ENCODE measurements at regions not wholly inside any gene's neighbourhood (a gene's known extent, or its start where the extent isn't known, plus 50 kb on each side); places are given as distances from the start of the nearest gene placed in this dataset.

DNA sequence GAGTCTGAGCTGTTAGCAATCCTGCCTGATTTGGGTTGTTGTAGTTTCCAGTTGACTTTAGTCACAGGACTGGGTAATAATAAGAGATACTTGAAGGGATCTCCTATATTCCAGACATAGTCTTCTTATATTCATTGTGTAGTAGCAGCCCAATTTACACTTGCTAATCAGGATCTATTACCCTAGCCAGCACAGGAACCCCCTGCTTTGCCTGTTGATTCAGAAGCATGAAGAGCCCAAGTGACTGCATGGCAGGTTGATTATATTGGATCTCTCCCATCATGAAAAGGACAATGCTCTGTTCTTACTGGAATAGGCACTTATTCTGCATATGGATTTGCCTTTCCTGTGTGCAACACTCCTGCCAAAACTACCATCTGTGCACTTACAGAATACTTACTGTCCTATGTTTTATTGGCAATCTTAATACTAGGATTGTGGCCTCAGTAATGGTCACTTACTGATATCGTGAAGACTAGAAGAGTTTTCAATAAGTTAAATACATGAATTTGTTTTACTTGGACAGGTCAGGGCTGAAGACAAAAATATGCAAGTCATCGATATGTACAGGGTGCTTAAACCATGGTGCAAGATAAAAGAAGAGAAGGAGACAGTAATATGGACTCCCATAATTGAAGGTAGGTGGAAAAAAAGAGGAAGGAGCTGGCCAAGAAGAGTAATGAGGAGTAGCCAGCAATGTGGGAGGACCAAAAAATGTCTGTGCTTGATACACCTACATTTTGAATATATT, 304.1 kb downstream of the MCTP2 start:
- no peak for DNase-seq

DNA sequence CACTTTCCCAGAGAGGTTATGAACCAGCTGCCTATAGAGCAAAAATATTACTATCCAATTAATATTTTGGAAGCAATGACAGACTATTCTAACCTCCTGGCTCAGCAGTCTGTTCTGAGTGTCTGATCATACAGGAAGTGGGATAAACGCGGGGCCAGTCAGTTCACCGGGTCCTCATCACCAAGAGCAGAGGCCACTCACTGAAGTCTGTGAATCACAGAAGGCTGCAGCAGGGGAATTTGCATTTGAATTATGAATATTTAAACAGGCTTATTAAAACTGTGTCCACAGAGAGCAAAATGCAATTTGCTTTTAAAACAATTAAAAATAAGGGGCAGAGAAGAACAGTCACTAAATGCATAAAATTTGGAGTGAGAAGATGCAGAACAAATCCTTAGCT, 305.2 kb downstream of the MCTP2 start:
- no peak for DNase-seq

GRCh38 chr15:94538280-94538679, 306.9 kb downstream of the MCTP2 start:
- DNase-seq, result no peak

DNA sequence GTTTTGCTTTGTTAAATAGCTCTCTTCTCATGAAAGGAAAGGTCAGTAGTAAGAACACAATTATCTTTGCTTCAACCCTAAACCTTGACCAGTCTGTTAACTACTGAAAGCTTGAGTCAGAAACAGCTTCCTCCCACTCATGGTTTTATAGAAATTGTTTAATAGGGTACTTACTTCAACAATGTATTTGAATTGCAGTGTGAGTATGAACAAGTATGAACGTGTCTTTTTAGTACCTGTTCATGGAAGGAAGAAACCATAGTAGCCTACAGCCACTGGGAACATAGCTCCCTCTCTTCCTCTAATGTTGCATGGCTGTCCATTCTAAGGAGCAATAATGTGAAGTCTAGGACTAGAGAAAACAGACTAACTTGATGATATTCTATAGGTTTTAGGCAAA, 311.0 kb downstream of the MCTP2 start:
- no peak for DNase-seq

GRCh38 chr15:94546808-94547207, 315.4 kb downstream of the MCTP2 start:
- DNase-seq, result no peak

DNA sequence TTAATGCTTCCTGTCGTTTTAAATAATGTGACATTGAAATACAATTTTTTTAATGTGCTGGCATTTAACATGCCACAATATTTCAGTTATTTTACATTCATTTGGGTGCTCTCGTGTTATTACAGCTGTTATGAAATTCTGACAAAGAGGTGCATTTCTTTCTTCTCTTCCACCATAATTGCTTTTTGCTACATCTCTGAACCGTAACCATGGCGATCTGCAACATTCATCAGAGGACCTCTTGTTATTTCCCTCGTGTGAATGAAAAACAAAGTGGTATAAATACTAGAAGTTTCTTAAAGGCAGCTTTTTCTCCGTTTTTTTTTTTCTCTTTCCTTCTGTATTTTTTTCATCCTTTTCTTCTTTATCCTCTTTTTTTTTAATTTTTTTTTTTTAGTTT, 316.4 kb downstream of the MCTP2 start:
- no peak for DNase-seq

DNA sequence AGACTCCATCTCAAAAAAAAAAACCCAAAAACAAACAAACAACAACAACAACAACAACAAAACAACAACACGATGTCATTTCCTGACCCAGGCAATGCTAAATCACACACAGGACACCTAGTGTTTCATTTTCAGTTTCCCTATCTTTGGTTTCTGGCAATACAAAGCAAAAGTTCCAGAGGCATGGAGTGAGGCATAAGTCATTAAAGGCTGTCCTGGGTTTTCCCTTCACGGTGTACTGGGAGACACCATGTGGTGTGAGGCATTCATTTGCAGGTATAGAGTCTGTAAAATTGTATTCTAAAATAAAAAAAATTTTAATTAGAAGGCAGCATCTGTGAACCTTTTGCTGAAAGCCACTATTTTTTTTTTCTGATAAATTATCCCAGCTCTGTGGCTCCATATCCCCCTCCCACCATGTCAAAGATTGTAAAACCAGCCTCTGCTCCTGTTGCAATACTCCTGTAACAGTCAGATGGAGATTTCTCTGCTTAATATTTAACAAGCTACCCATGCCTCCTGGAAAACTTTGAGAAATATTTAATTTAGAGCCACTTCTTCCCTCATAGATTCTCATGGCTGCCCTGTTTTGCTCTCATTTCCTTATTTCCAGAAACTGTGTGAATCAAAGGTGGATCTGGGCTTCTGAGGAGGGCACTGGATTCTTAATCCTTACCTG, 324.6 kb downstream of the MCTP2 start:
- DNase-seq, result no peak

- no peak for DNase-seq
Measured at GRCh38 chr15:94561036-94561689, 329.8 kb downstream of the MCTP2 start.

- DNase-seq, result no peak
Measured at GRCh38 chr15:94563456-94563855, 332.1 kb downstream of the MCTP2 start.

GRCh38 chr15:94576889-94577533, 345.6 kb downstream of the MCTP2 start:
- peak in 1 of 51 donors; percentile 31 for DNase-seq

DNA sequence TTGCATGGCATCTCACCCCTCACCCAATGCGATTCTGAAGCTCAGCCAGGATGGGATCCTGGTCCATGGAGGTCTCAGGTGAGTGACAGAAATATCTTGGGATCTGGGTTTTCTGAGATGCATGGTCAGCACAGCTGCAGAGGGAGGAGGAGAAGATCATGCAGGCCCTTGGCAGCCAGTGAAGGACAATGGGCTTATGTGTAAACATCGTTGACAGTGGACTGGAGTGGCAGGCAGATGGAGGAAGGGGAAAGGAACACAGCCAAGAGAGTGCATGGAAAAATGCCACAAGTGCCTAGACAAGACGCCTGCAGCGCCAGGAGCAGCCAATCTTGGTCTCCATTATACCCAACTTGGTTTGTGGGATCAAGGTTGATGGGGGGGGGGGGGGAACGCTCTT, 347.9 kb downstream of the MCTP2 start:
- DNase-seq, result peak in 5 of 51 donors; percentile 10 to 31 (median 19)

DNA sequence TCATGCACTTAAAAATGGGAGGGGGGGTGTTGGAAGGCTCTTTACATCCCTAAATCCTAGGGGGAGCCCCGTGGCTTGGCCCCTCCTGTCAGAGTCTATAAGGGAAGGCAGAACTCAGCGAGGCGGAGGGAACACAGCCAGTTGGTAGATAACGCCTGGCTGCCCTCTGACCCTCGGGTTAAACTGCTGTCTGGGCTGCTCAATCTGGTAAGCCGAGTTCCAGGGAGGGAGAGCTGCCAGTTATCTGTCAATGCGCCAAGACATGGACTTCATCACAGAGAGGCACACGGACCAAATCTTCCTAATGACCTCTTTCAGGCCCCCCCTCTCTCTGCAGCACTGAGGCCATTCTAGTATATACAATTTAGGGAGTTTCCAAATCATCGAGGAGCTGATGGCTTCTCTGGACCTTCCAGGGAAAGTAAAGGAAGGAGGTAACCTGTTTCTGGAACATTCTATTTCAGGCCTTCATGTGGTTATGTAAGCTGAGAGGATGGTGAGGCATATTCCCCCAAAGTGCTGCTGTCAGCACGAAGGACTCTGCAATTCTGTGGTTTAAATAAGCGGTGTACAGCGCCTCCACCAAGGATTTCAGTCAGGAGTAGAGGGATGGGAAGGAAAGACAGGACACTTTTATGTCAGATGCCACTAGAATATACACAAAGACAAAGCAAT, 349.0 kb downstream of the MCTP2 start:
- DNase-seq, result no peak

DNA sequence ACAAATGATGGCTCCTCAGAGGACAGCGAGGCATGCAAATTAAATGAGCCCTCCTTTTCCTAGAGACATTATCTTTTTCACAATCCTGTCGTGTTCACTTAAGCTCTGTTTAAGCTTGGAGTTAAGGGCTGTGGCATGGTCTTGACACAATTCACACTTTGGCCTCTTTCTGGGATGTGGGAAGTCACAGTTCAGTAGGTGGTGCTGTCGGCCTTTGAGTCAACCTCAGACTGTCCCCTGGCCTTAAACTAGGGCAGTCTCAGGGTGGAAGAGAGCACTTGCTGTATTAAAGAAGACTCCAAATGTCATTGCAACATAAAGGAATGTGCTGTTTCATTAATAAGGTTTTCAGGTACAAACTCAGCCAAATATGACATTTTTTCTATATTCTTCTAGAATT, 351.0 kb downstream of the MCTP2 start:
- DNase-seq, result peak in 2 of 51 donors; percentile 4 to 15

- no peak for DNase-seq
Measured at GRCh38 chr15:94584833-94585244, 353.5 kb downstream of the MCTP2 start.

- DNase-seq, result no peak
Measured at GRCh38 chr15:94586099-94586498, 354.7 kb downstream of the MCTP2 start.

DNA sequence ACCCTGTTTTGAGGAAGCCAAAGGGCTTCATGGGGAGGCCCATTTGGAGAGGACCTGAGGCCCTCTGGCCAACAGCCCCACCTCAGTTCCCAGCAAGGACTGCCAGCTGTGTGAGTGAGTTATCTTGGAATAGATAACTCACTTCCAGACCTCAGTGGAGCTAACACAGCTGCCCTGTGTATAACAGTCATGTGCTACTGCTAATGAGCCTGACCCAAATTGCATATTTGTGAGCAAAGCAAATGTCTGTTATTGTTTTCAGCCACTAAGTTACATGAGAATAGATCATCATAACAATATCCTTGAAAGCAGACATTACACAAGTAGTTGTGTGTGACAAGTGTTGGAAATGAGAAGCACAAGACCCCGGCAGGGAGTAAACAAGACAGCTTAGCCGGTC, 355.8 kb downstream of the MCTP2 start:
- DNase-seq, result no peak

DNA sequence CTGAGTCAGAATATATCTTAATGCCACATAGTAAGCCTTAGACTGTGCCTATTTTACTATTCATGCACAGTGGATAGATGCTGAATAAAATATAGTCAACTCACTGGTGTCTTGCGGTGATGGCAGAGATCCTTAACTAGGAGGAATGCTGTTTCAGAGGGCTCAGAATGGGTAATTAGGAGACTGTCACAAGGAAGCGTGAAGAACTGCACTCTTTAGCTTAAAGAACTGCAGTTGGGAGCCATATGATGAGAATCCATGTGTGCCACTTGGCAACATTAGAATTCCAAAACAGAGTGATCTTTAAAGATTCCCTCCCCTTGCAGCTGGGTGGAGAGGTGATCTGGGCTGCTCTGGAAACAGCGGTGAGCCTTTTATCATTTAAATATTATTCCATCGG, 357.6 kb downstream of the MCTP2 start:
- no peak for DNase-seq

DNA sequence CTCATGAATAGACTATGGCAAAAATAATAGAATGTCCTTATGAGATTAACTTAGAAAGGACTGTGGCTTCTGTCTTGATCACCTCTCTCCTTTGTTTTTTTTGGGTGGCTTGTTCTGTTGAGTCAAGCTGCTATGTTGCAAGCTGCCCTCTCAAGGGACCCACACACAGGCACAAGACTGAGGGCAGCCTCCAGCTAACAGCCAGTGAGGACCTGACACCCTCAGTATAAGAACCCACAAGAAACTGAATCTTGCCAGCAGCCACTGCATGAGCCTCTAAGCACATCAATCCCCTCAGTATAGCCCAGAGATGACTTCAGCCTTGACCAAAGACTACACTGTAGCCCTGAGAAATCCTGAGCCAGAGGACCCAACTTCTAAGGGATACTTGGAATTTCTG, 361.1 kb downstream of the MCTP2 start:
- no peak for DNase-seq

DNA sequence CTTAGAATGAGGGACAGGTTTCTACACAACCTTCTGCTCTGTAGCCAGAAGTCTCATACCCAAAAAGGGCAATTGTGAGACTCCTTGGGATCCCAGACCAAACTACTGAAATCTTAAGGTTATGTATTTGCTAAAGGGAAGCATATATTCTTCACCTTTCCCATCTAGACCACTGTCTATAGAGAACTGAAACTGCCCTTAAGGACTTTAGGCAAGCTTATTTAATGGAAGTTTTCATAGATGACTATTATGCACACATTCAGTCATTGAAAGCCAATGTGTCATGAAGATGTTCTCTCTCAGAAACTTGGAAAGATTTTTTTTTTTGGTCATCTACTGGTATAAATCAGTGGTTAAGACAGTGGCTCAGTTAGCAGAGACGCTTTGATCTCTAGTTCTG, 365.3 kb downstream of the MCTP2 start:
- no peak for DNase-seq

GRCh38 chr15:94600505-94600904, 369.1 kb downstream of the MCTP2 start:
- no peak for DNase-seq

GRCh38 chr15:94602754-94603470, 371.6 kb downstream of the MCTP2 start:
- no peak for DNase-seq

Measured in hypothalamus (tissue), 51 donors.